Peyer's patch (tissue), 4 donors: ENCODE measurements at regions not wholly inside any gene's neighbourhood (a gene's known extent, or its start where the extent isn't known, plus 50 kb on each side); places are given as distances from the start of the nearest gene placed in this dataset.

ENCODE experiments used
- POLR2A ChIP-seq, 2 donors: fragments of 450-650 bp; IDR thresholded peaks; one replicate each; pipeline ENCODE4 v1.5.1; 2017; ENCODE audit warnings: antibody characterized with exemption in 2 of 2, mild to moderate bottlenecking in 2 of 2, moderate library complexity in 2 of 2
- TF ChIP-seq, protein P1 (sequence below), 6 experiments: fragments of 450-650 bp in 4 of 6; fragments of 200-600 bp in 2 of 6; sonication (generic) in 1 of 6; IDR thresholded peaks; one replicate each; pipeline ENCODE4 v1.5.1; 2017 to 2019; ENCODE audit warnings: antibody characterized with exemption in 6 of 6, mild to moderate bottlenecking in 3 of 6, moderate library complexity in 1 of 6

DNA sequence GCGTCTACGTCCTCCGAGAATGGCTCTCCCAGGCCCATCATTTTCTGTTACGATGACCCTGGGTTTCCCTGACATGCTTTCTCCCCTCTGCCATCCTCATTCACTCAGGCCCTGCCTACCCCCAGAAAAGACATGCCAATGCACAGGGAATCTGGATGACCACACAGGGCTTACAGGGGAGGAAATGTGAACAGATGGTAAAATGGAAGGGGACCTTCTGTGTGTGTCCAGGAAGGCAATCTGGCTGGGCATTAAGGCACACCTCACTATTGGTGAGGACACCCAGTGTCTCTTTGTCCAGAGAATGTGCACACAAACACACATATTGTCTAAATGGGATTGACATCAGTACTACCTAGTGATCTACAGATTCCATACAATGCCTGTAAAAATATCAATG, 769.9 kb upstream of the AMELY start:
- TF ChIP-seq, protein P1, sequence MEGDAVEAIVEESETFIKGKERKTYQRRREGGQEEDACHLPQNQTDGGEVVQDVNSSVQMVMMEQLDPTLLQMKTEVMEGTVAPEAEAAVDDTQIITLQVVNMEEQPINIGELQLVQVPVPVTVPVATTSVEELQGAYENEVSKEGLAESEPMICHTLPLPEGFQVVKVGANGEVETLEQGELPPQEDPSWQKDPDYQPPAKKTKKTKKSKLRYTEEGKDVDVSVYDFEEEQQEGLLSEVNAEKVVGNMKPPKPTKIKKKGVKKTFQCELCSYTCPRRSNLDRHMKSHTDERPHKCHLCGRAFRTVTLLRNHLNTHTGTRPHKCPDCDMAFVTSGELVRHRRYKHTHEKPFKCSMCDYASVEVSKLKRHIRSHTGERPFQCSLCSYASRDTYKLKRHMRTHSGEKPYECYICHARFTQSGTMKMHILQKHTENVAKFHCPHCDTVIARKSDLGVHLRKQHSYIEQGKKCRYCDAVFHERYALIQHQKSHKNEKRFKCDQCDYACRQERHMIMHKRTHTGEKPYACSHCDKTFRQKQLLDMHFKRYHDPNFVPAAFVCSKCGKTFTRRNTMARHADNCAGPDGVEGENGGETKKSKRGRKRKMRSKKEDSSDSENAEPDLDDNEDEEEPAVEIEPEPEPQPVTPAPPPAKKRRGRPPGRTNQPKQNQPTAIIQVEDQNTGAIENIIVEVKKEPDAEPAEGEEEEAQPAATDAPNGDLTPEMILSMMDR (IDR thresholded peaks at IDR 0.05), result no peak
- no peak for TF ChIP-seq POLR2A (IDR thresholded peaks at IDR 0.05)
